OCI-LY3 (cell line): ENCODE measurements at regions not wholly inside any gene's neighbourhood (a gene's known extent, or its start where the extent isn't known, plus 50 kb on each side); places are given as distances from the start of the nearest gene placed in this dataset.

Experiments used
- H2AFZ ChIP-seq: fragments of 200-600, 300-600 bp; shearing (Covaris generic); 2 replicates; pipeline ENCODE4 v1.6.0; 2014; ENCODE audit warnings: antibody characterized with exemption, low read depth, low read length
- H3K27ac ChIP-seq: fragments of 200-600, 300-600 bp; sonication (generic); 2 replicates; pipeline ENCODE4 v1.5.1; 2014; ENCODE audit warnings: mild to moderate bottlenecking, low read length, moderate library complexity, mixed read lengths
- H3K27me3 ChIP-seq: fragments of 200-600, 300-600 bp; sonication (generic); 2 replicates; pipeline ENCODE4 v1.6.1; 2014; ENCODE audit warnings: low read depth, low read length, mixed read lengths
- H3K36me3 ChIP-seq: fragments of 200-600, 300-600 bp; sonication (generic); replicated peaks from 2 replicates; pipeline ENCODE3; 2014; ENCODE audit warnings: low read depth, low read length, mixed read lengths
- H3K4me1 ChIP-seq: fragments of 300-600, 200-600 bp; sonication (generic); 2 replicates; pipeline ENCODE4 v1.6.1; 2014; ENCODE audit warnings: low read length, mixed read lengths
- H3K4me2 ChIP-seq: fragments of 200-600, 300-600 bp; sonication (generic); 2 replicates; pipeline ENCODE4 v1.6.1; 2014; ENCODE audit warnings: low read length, mixed read lengths
- H3K4me3 ChIP-seq: fragments of 300-600, 200-600 bp; sonication (generic); 2 replicates; pipeline ENCODE4 v1.5.1; 2014; ENCODE audit warnings: antibody characterized with exemption, mild to moderate bottlenecking, low read length, moderate library complexity
- H3K79me2 ChIP-seq: fragments of 300-600, 200-600 bp; shearing (Covaris generic); 2 replicates; pipeline ENCODE4 v1.6.1; 2014; ENCODE audit warnings: mild to moderate bottlenecking, low read length, mixed read lengths
- H3K9ac ChIP-seq: fragments of 300-600, 200-600 bp; shearing (Covaris generic); 2 replicates; pipeline ENCODE4 v1.6.0; 2014; ENCODE audit warnings: mild to moderate bottlenecking, low read length, moderate library complexity
- H3K9me3 ChIP-seq: fragments of 200-600, 300-600 bp; shearing (Covaris generic); 2 replicates; pipeline ENCODE4 v1.6.1; 2014; ENCODE audit warnings: low read length, mixed read lengths; ENCODE audit not compliant: insufficient read depth
- H4K20me1 ChIP-seq: fragments of 200-600, 300-600 bp; sonication (generic); 2 replicates; pipeline ENCODE4 v1.6.1; 2016; ENCODE audit warnings: low read length, mixed read lengths; ENCODE audit not compliant: insufficient read depth
- CTCF ChIP-seq: fragments of 200-600, 300-600 bp; sonication (generic); IDR thresholded peaks from 2 replicates; pipeline ENCODE4 v1.5.1; 2014; ENCODE audit warnings: antibody characterized with exemption, low read length, low read depth
- EZH2phosphoT487 ChIP-seq: fragments of 200-600 bp; shearing (Covaris generic); IDR thresholded peaks from 2 replicates; pipeline ENCODE4 v1.6.1; 2018; ENCODE audit warnings: antibody characterized with exemption, mixed run types, low read depth

GRCh38 chrX:51006064-51006463 lies 95.5 kb downstream of the BMP15 start:
- H3K4me1 ChIP-seq: no peaks in the 10 kb centered on the region
- H3K9ac ChIP-seq: no peak overlapping the region
- TF ChIP-seq EZH2phosphoT487: no peak
- TF ChIP-seq CTCF: no peak
- no peaks in the 10 kb centered on the region for H3K36me3 ChIP-seq
- no peaks in the 10 kb centered on the region for H3K79me2 ChIP-seq
- no peaks in the 10 kb centered on the region for H4K20me1 ChIP-seq
- H3K27me3 ChIP-seq: no peaks in the 10 kb centered on the region
- H3K4me2 ChIP-seq: no peak overlapping the region
- H3K4me3 ChIP-seq: no peak overlapping the region
- no peak overlapping the region for H3K27ac ChIP-seq
- no peaks in the 10 kb centered on the region for H3K9me3 ChIP-seq
- no peak overlapping the region for H2AFZ ChIP-seq

GRCh38 chrX:51024106-51024696 lies 113.7 kb downstream of the BMP15 start:
- no peaks in the 10 kb centered on the region for H3K9me3 ChIP-seq
- H3K27ac ChIP-seq: no peak overlapping the region
- TF ChIP-seq CTCF (no peak), EZH2phosphoT487 (no peak)
- H3K9ac ChIP-seq: no peak overlapping the region
- H3K36me3 ChIP-seq: no peaks in the 10 kb centered on the region
- peaks cover 24% of the 10 kb centered on the region for H3K4me1 ChIP-seq
- H2AFZ ChIP-seq: no peak overlapping the region
- no peaks in the 10 kb centered on the region for H3K79me2 ChIP-seq
- peak overlapping the region; percentile 4; the same call in 1 of the 2 replicates for H3K4me2 ChIP-seq
- no peaks in the 10 kb centered on the region for H3K27me3 ChIP-seq
- no peaks in the 10 kb centered on the region for H4K20me1 ChIP-seq
- no peak overlapping the region for H3K4me3 ChIP-seq

- Histone ChIP-seq H3K9me3 (no peaks in the 10 kb centered on the region), H3K9ac (no peak overlapping the region), H2AFZ (no peak overlapping the region), H3K79me2 (no peaks in the 10 kb centered on the region), H3K27ac (no peak overlapping the region; the same call in 1 of the 2 replicates), H3K4me1 (peaks cover 24% of the 10 kb centered on the region), H3K4me2 (peak overlapping the region; percentile 22), H4K20me1 (no peaks in the 10 kb centered on the region), H3K4me3 (no peak overlapping the region), H3K27me3 (no peaks in the 10 kb centered on the region), H3K36me3 (no peaks in the 10 kb centered on the region)
- TF ChIP-seq CTCF (no peak), EZH2phosphoT487 (no peak)
These were observed 116.3 kb downstream of the BMP15 start for GRCh38 chrX:51026862-51027261.

- H4K20me1 ChIP-seq: no peaks in the 10 kb centered on the region
- no peak overlapping the region for H3K27ac ChIP-seq
- H3K79me2 ChIP-seq: no peaks in the 10 kb centered on the region
- no peak overlapping the region for H3K4me2 ChIP-seq
- no peak overlapping the region for H2AFZ ChIP-seq
- no peaks in the 10 kb centered on the region for H3K4me1 ChIP-seq
- H3K36me3 ChIP-seq: no peaks in the 10 kb centered on the region
- no peaks in the 10 kb centered on the region for H3K9me3 ChIP-seq
- no peaks in the 10 kb centered on the region for H3K27me3 ChIP-seq
- no peak overlapping the region for H3K9ac ChIP-seq
- TF ChIP-seq CTCF (no peak), EZH2phosphoT487 (no peak)
- H3K4me3 ChIP-seq: no peak overlapping the region
These were observed 125.2 kb downstream of the BMP15 start for GRCh38 chrX:51035746-51036145.
